ENCODE measurements at regions not wholly inside any gene's neighbourhood (a gene's known extent, or its start where the extent isn't known, plus 50 kb on each side); places are given as distances from the start of the nearest gene placed in this dataset.

DNA sequence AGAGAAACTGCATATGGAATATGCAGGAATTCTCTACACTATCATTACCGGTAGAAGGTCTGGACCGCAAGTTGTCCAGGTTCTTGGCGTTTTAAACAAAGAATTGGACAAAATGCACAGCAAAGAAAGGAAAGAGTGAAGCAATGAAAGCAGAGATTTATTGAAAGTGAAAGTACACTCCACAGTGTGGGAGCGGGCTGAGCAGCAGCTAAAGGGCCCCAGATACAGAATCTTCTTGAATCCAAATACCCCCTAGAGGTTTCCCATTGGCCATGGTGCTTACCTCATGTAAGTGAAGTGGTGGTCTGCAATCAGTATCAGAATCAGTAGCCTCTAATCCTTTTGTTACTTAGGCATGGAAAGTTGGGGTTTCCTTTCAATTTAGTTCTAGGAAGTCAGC lies 178.5 kb upstream of the IRX3 start:
- H3K4me3 ChIP-seq (ENCODE audit: low read depth, low read length) = no peak overlapping the region
- TF ChIP-seq POLR2A (IDR thresholded peaks at IDR 0.05; ENCODE audit: extremely low read depth, insufficient read length) = no peak
- no peak for TF ChIP-seq MAX (IDR thresholded peaks at IDR 0.05; ENCODE audit: low read depth, low read length)
- DNase-seq (ENCODE audit: low read depth) = no peak

GRCh38 chr16:54462771-54463170 lies 176.2 kb upstream of the IRX3 start:
- H3K4me3 ChIP-seq (ENCODE audit: low read depth, low read length) = no peak overlapping the region
- DNase-seq (ENCODE audit: low read depth) = no peak
- TF ChIP-seq POLR2A (IDR thresholded peaks at IDR 0.05; ENCODE audit: extremely low read depth, insufficient read length) (no peak), CTCF (IDR thresholded peaks at IDR 0.05; ENCODE audit: low read depth, low read length) (no peak), MYC (IDR thresholded peaks at IDR 0.05; ENCODE audit: low read depth, low read length) (no peak), MAX (IDR thresholded peaks at IDR 0.05; ENCODE audit: low read depth, low read length) (no peak)

DNA sequence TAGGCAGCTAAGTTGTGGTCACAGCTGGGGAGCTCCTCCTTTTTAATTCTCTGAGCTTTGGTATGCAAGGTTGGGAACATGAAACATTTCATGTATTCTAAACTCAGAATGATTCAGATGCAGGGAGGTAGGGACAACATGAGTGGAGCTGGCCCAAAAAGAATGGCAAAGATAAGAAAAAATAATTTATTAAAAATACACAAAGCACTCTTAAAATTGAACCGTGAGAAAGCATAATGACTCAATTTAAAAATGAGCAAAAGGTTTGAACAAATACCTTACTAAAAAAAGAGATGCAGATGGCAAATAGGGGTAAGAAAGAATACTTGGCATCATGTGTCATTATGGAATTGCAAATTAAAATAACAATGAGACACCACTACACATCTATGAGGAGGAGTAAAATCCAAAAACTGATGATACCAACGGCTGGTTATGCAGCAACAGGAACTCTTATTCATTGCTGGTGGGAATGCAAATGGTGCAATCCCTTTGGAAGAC lies 175.6 kb upstream of the IRX3 start:
- no peak overlapping the region for H3K4me3 ChIP-seq (ENCODE audit: low read depth, low read length)
- TF ChIP-seq POLR2A (IDR thresholded peaks at IDR 0.05; ENCODE audit: extremely low read depth, insufficient read length) = no peak
- TF ChIP-seq CTCF (IDR thresholded peaks at IDR 0.05; ENCODE audit: low read depth, low read length) = no peak
- TF ChIP-seq MAX (IDR thresholded peaks at IDR 0.05; ENCODE audit: low read depth, low read length) = no peak
- TF ChIP-seq MYC (IDR thresholded peaks at IDR 0.05; ENCODE audit: low read depth, low read length) = no peak
- no peak for DNase-seq (ENCODE audit: low read depth)

- DNase-seq (ENCODE audit: low read depth) = no peak
- TF ChIP-seq POLR2A (IDR thresholded peaks at IDR 0.05; ENCODE audit: extremely low read depth, insufficient read length) = no peak
- TF ChIP-seq CTCF (IDR thresholded peaks at IDR 0.05; ENCODE audit: low read depth, low read length) = no peak
- TF ChIP-seq MAX (IDR thresholded peaks at IDR 0.05; ENCODE audit: low read depth, low read length) = no peak
- no peak for TF ChIP-seq MYC (IDR thresholded peaks at IDR 0.05; ENCODE audit: low read depth, low read length)
Observed at GRCh38 chr16:54460263-54460860, 173.8 kb upstream of the IRX3 start.

GRCh38 chr16:54459509-54460262 lies 173.1 kb upstream of the IRX3 start:
- no peak for DNase-seq (ENCODE audit: low read depth)
- TF ChIP-seq MYC (IDR thresholded peaks at IDR 0.05; ENCODE audit: low read depth, low read length) (no peak), POLR2A (IDR thresholded peaks at IDR 0.05; ENCODE audit: extremely low read depth, insufficient read length) (no peak), MAX (IDR thresholded peaks at IDR 0.05; ENCODE audit: low read depth, low read length) (no peak), CTCF (IDR thresholded peaks at IDR 0.05; ENCODE audit: low read depth, low read length) (no peak)

More at GRCh38 chr16:54460263-54460860, 173.8 kb upstream of the IRX3 start:
- no peak overlapping the region for H3K4me3 ChIP-seq (ENCODE audit: low read depth, low read length)

GRCh38 chr16:54458923-54459322 lies 172.3 kb upstream of the IRX3 start:
- no peak for DNase-seq (ENCODE audit: low read depth)
- TF ChIP-seq POLR2A (IDR thresholded peaks at IDR 0.05; ENCODE audit: extremely low read depth, insufficient read length) (no peak), MAX (IDR thresholded peaks at IDR 0.05; ENCODE audit: low read depth, low read length) (no peak), MYC (IDR thresholded peaks at IDR 0.05; ENCODE audit: low read depth, low read length) (no peak), CTCF (IDR thresholded peaks at IDR 0.05; ENCODE audit: low read depth, low read length) (no peak)
- H3K4me3 ChIP-seq (ENCODE audit: low read depth, low read length) = no peak overlapping the region

More at GRCh38 chr16:54459509-54460262, 173.1 kb upstream of the IRX3 start:
- no peak overlapping the region for H3K4me3 ChIP-seq (ENCODE audit: low read depth, low read length)
